Transverse colon (tissue), 4 donors: ENCODE measurements at regions not wholly inside any gene's neighbourhood (a gene's known extent, or its start where the extent isn't known, plus 50 kb on each side); places are given as distances from the start of the nearest gene placed in this dataset.

Experiments
- POLR2A ChIP-seq: fragments of 450-650 bp; IDR thresholded peaks from one replicate; pipeline ENCODE4 v1.6.1; 2016; ENCODE audit warnings: antibody characterized with exemption, mild to moderate bottlenecking, moderate library complexity
- POLR2AphosphoS5 ChIP-seq, 3 donors: sonication (generic); formaldehyde crosslinking; IDR thresholded peaks; one replicate each; pipeline ENCODE4 v1.6.1; 2016; ENCODE audit warnings: antibody characterized with exemption in 3 of 3
- TF ChIP-seq, protein P1 (sequence below), 5 experiments: fragments of 200-600 bp in 3 of 5; fragments of 450-650 bp in 2 of 5; sonication (generic) in 3 of 5; IDR thresholded peaks; 1 replicate in 2 of 5; 2 replicates in 3 of 5; pipeline ENCODE4 v1.5.1; 2016 to 2017; ENCODE audit warnings: antibody characterized with exemption in 5 of 5, inconsistent platforms in 3 of 5, mild to moderate bottlenecking in 2 of 5, moderate library complexity in 1 of 5

DNA sequence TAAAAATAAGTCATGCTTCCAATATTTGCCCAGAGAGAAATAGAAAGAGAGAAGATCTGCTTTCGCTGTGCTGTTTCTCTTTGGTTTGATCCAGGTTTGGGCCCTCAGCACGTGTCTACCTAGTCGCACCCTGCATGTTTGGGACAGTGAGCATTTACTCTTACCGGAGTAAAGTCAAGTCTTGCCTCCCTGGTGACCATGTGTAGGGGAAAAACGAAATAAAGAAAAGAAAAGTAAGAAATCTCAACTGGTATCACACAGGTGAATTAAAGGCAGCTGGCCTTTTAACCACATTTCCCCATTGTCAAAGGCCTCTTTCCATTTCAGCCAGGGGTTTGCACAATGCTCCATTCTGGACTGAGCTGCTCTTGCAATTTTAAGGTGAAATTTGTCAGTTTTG, 619.4 kb downstream of the VRK1 start:
- TF ChIP-seq, protein P1, sequence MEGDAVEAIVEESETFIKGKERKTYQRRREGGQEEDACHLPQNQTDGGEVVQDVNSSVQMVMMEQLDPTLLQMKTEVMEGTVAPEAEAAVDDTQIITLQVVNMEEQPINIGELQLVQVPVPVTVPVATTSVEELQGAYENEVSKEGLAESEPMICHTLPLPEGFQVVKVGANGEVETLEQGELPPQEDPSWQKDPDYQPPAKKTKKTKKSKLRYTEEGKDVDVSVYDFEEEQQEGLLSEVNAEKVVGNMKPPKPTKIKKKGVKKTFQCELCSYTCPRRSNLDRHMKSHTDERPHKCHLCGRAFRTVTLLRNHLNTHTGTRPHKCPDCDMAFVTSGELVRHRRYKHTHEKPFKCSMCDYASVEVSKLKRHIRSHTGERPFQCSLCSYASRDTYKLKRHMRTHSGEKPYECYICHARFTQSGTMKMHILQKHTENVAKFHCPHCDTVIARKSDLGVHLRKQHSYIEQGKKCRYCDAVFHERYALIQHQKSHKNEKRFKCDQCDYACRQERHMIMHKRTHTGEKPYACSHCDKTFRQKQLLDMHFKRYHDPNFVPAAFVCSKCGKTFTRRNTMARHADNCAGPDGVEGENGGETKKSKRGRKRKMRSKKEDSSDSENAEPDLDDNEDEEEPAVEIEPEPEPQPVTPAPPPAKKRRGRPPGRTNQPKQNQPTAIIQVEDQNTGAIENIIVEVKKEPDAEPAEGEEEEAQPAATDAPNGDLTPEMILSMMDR (IDR thresholded peaks at IDR 0.05): no peak
- TF ChIP-seq POLR2AphosphoS5 (IDR thresholded peaks at IDR 0.05) (no peak), POLR2A (no peak)
